ENCODE measurements at regions not wholly inside any gene's neighbourhood (a gene's known extent, or its start where the extent isn't known, plus 50 kb on each side); places are given as distances from the start of the nearest gene placed in this dataset.

DNA sequence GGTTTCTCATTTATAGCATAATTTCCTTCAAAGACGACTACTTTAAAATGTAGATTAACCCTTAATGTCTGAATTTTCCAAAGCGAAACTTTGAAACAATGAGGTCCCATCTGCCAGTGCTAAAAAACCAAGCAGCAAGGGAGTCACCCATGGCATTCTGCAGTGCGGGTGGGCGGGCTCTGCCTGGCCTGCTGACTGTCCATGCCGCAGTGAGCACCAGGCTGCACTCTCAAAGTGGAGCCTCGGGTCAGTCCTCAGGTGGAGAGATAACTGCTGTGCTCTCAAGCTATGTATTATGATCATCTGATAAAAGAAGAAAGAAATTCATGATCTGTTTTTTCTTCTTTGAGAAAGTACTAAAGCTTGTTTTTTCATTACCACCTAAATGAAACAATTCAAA, 581.6 kb downstream of the CETN3 start:
- TF ChIP-seq YY1 (IDR thresholded peaks at IDR 0.05; ENCODE audit: insufficient read depth, insufficient read length) = no peak
- no peak for TF ChIP-seq SUZ12 (IDR thresholded peaks at IDR 0.05; ENCODE audit: extremely low read depth, insufficient read depth, insufficient read length)

All from NT2/D1 (cell line).